HG03060 (cell line): ENCODE measurements at regions not wholly inside any gene's neighbourhood (a gene's known extent, or its start where the extent isn't known, plus 50 kb on each side); places are given as distances from the start of the nearest gene placed in this dataset.
"Not testable (repeated sequence)": the region's sequence is repeated elsewhere in the genome, so short reads cannot be mapped to it uniquely, and the experiment has no call there.

Source experiments
- ATAC-seq: cut with Tn5 transposase; IDR thresholded peaks from one replicate; pipeline ENCODE4 v1.9.1; 2021; ENCODE audit warnings: low read depth, moderate number of reproducible peaks; ENCODE audit not compliant: unreplicated experiment

DNA sequence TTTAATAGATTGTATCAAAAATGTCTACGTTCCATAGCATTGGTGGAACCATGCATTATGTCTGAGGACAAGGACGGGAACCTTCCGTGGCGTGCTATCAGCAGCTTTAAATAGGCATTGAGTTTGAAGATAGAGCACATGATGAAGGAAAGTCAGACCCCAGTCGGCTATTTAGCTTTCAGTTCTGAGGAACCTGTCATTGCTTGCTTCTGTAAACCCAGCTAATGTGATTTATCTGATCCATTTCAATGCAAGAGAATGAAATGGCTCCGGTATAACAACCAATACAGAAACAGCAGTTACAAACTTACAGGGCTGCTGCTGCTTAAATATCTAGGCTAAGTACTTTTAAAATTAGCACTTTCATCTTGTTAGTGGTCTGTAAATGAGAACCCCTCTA lies 503.3 kb downstream of the RNF144A start:
- no peak for ATAC-seq

DNA sequence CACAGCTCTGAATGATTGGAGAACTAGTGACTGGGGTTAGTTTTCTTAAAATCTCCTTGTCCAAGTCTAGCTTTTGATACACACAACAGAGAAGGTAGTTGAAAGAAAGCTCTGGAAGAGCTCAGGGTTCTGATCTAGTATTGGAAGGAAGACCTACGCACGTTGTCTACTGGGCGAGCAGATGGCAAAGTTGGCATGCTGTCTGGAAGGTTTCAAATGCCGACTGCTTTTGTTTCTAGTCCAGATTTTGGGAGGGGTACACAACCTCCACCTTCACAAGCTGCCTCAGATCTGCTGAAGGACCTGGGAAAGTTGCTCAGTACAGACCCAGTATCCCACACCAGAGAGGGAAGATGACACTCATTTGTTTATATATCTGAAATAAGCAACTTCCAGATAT lies 507.3 kb downstream of the RNF144A start:
- no peak for ATAC-seq

DNA sequence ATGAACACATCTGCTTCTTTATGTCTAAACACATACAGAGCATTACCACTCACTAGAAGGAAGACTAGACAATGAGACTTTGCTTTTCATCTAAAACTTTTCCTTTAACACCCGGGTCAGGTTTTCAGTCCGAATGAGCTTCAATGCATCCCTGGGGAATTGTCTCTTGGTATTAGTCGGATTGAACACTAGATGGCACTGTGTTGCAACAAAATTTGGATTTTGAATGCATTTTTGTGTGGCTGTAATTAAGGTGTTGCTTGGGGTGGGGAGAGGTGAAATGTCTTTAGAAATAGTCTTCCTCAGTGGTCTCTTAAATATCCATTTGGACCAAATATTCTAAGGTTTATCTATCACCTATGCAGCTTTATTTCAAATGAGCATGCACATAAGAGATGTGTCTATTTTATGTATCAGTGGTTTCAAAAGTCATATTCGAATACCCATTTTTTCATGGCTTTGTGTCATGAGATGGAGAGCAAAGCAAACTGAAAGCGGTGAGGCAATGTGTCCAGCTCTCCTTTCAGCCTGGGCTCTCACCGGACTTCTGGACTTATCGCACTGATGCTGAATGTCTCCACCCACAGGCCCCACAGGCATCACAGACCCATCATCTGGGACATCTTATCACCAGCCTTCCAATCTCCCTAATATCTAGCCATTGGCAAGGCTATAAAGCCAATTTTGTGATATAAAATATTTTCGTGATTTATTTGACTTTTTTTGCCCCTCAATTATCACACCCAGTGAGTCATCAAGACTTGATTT lies 510.3 kb downstream of the RNF144A start:
- ATAC-seq = no peak

GRCh38 chr2:7428454-7429204 lies 511.4 kb downstream of the RNF144A start:
- no peak for ATAC-seq

GRCh38 chr2:7429733-7430132 lies 512.5 kb downstream of the RNF144A start:
- ATAC-seq = no peak

GRCh38 chr2:7430421-7430868 lies 513.2 kb downstream of the RNF144A start:
- ATAC-seq = no peak

DNA sequence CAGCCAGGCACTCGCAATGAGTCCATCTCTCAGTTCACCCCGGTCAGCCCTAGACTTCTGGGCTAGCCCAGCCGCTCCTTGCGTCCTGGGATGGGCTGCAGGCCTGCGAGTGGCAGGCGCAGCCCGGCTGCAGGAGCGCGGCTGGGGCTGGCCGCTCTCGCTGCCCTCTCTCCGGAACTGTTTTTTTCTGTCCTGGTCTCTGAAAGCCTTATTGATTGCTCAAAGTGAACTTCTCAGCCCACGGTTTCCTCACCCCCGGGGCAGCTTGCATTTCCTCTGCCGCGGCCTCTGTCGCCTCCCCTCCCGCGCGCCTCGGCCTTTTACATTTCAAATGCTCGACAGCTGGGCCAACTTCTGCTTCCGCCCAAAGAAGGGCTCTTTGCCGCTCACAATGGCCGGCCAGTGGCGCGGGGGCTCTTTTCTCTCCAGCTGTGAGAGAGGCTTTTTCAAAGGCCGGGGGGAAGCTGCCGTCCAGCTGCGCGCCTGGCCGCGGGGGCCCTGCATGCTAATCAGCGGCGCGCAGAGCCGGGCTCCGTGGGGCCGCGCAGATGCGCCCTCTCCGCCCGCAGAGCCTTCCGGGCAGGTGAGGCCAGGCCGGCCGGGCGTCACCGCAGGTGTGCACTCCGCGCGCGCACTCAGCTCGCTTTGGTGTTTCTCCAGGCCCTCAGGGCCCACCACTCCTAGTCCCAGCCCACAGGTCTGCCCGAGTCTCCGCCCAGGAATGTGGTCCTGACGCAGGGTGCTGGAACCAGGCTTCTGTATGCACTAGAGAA lies 513.8 kb downstream of the RNF144A start:
- ATAC-seq = no peak

GRCh38 chr2:7432436-7432835 lies 515.2 kb downstream of the RNF144A start:
- no peak for ATAC-seq

GRCh38 chr2:7436096-7436906 lies 519.1 kb downstream of the RNF144A start:
- ATAC-seq = no peak

GRCh38 chr2:7437141-7437540 lies 519.9 kb downstream of the RNF144A start:
- ATAC-seq = no peak

- no peak for ATAC-seq
These were observed 520.8 kb downstream of the RNF144A start for GRCh38 chr2:7437716-7438632.

DNA sequence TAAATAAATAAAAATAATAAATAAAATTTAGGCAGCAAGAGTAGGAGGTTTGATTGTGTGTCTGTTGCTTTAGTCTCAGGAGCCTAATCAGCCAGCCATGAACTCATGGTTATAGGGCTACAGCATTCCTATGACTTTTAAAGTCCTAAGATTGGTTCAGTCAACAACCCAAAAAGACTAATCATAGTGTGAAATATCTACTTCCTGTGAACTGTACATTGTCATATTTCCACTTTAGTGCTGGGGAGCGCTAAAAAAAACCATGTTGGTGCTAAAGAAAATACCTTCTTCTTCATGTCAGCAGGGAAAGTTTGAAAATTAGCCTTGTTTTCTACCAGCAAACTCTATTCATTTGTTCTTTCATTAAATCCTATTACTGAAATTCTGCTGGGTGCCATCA lies 521.6 kb downstream of the RNF144A start:
- ATAC-seq = no peak

- no peak for ATAC-seq
These were observed 523.8 kb downstream of the RNF144A start for GRCh38 chr2:7440977-7441376.

DNA sequence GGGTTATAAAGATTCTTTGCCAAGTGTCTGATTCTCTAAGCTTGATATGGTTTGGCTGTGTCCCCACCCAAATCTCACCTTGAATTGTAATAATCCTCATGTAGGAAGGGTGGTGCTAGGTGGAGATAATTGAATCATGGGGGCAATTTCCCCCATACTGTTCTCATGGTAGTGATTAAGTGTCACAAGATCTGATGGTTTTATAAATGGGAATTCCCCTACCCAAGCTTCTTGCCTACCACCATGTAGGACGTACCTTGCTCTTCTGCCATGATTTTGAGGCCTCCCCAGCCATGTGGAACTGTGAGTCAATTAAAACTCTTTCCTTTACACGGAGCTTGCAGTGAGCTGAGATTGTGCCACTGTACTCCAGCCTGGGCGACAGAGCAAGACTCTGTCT lies 524.6 kb downstream of the RNF144A start:
- not testable (repeated sequence) for ATAC-seq

- ATAC-seq = no peak
These were observed 527.4 kb downstream of the RNF144A start for GRCh38 chr2:7444626-7445025.

DNA sequence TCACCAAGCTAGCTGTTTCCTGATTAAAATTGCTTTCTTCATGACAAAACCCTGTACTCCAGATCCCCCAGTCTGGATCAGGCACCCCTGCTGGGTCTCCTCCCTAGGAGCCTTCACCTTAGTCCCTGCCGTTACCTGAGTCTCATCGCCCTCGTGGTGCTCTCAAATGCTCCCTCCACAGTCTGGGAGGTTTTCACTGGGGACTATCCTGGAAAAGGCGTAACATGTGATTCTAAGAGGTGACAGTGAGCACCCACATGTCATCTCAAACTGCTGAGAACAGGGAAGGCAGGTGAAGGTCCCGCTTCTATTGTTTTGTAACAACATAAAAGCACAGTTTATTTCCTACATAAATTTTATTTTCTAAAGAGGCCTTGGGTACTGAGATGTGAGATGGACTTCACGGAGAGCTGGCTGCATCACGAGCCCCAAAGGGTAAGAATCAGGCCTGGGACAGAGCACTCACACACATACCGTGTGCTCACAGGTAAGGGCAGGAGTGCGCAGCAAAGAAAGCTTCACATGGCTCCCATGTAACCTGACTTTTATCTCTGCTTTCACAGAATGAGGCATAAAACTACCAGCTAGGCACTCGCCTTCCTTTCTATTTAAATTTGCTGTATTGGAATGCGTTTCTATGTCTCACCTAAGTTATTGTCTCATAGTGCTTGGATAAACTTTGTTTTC lies 531.5 kb downstream of the RNF144A start:
- ATAC-seq = no peak

- no peak for ATAC-seq
These were observed 532.1 kb downstream of the RNF144A start for GRCh38 chr2:7449298-7449697.

DNA sequence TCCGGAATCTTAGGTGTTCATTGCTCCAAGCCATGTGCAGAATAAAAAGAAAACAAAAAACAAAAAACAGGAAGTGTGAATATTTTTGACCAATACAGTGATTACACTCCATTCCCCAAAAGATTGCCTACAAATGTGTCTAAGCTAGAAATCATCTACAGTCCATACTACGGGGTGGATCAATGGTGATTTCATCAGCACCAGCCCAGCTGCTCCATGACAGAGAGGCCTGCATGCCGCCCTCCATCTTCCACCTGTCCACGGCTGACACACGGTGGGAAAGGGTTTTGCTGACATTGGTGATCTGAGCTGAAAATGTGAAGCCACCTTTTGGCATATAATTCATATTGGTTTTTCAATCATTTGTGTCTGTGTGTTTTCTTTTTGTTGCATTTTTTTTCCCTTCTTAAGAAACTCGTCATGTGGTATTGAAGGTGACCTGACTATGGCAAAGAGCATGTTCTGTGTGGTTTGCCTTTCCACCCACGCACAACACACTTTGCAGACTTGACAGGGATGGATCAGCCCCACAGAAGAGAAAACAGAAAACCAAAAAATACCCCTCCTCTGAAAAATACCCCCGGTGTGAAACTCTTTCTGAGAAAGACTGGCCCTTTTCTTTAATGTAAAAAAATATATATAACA lies 533.1 kb downstream of the RNF144A start:
- no peak for ATAC-seq
